Keratinocyte (primary cell): ENCODE measurements at regions not wholly inside any gene's neighbourhood (a gene's known extent, or its start where the extent isn't known, plus 50 kb on each side); places are given as distances from the start of the nearest gene placed in this dataset.

Source experiments
- DNase-seq: peaks from one replicate; pipeline ENCODE4 v3.0.0-alpha.2; 2011; ENCODE audit warnings: low read depth, missing footprints, low spot score
- FAIRE-seq: peaks from 2 replicates; lab custom pipeline; 2011; peaks lifted over from hg19 to GRCh38; lab: Jason Lieb, UNC
- H2AFZ ChIP-seq: 2 replicates; pipeline ENCODE4 v1.6.0; 2012; ENCODE audit warnings: low read length, control low read depth, inconsistent platforms; ENCODE audit not compliant: control insufficient read depth
- H3K27ac ChIP-seq: 2 replicates; pipeline ENCODE4 v1.5.1; 2011; ENCODE audit warnings: low read length; ENCODE audit not compliant: control insufficient read depth, insufficient read depth
- H3K27me3 ChIP-seq: 3 replicates; pipeline ENCODE4 v1.6.0; 2011; ENCODE audit warnings: low read length; ENCODE audit not compliant: control insufficient read depth, insufficient read depth; ENCODE audit errors: extremely low read depth
- H3K36me3 ChIP-seq, 2 experiments: 2 replicates in 1 of 2; 3 replicates in 1 of 2; pipeline ENCODE4 v1.5.1; 2011; ENCODE audit warnings: low read length in 2 of 2, mild to moderate bottlenecking in 1 of 2; ENCODE audit not compliant: control insufficient read depth in 2 of 2, insufficient read depth in 2 of 2; ENCODE audit errors: extremely low read depth in 1 of 2
- H3K4me1 ChIP-seq: 3 replicates; pipeline ENCODE4 v1.5.1; 2011; ENCODE audit warnings: low read length; ENCODE audit not compliant: control insufficient read depth, insufficient read depth; ENCODE audit errors: extremely low read depth
- H3K4me2 ChIP-seq: 3 replicates; pipeline ENCODE4 v1.6.0; 2011; ENCODE audit warnings: low read depth, low read length; ENCODE audit not compliant: control insufficient read depth, insufficient read depth; ENCODE audit errors: extremely low read depth
- H3K4me3 ChIP-seq, 3 experiments: fragments of 200-600 bp in 1 of 3; sonication (generic) in 1 of 3; 2 replicates in 2 of 3; 3 replicates in 1 of 3; pipeline ENCODE4 v1.5.1; 2011 to 2016; ENCODE audit warnings: low read length in 3 of 3, mild to moderate bottlenecking in 3 of 3, control low read depth in 2 of 3, inconsistent platforms in 1 of 3, low read depth in 1 of 3, mixed read lengths in 1 of 3, mixed run types in 1 of 3, moderate library complexity in 1 of 3; ENCODE audit not compliant: control insufficient read depth in 2 of 3, insufficient read depth in 2 of 3; ENCODE audit errors: extremely low read depth in 1 of 3
- H3K79me2 ChIP-seq: 2 replicates; pipeline ENCODE4 v1.6.0; 2012; ENCODE audit warnings: low read length; ENCODE audit not compliant: control insufficient read depth, insufficient read depth
- H3K9ac ChIP-seq: 3 replicates; pipeline ENCODE4 v1.6.0; 2011; ENCODE audit warnings: low read length; ENCODE audit not compliant: control insufficient read depth, insufficient read depth; ENCODE audit errors: extremely low read depth
- H3K9me1 ChIP-seq: 3 replicates; pipeline ENCODE4 v1.6.0; 2011; ENCODE audit warnings: low read length; ENCODE audit not compliant: control insufficient read depth, insufficient read depth; ENCODE audit errors: extremely low read depth
- H3K9me3 ChIP-seq: 2 replicates; pipeline ENCODE4 v1.5.1; 2012; ENCODE audit warnings: low read depth, low read length; ENCODE audit not compliant: control insufficient read depth
- H4K20me1 ChIP-seq: 3 replicates; pipeline ENCODE4 v1.6.0; 2011; ENCODE audit warnings: low read length; ENCODE audit not compliant: control insufficient read depth, insufficient read depth; ENCODE audit errors: extremely low read depth
- EZH2 ChIP-seq: IDR thresholded peaks from one replicate; pipeline ENCODE4 v1.6.1; 2012; ENCODE audit warnings: inconsistent platforms, mild to moderate bottlenecking, low read length, moderate library complexity
- dilution Hi-C: fragments of 300-500 bp; cut with MboI; formaldehyde crosslinking; loops from one replicate; pipeline ENCODE4 v1.7.0; 2020; ENCODE audit warnings: low sequenced_read_pairs; ENCODE audit not compliant: extremely low pct_ligation_motif_present
- TF ChIP-seq, protein P1 (sequence below), 3 experiments: IDR thresholded peaks in 1 of 3; conservative IDR thresholded peaks in 1 of 3; optimal IDR thresholded peaks in 1 of 3; 2 replicates in 2 of 3; 3 replicates in 1 of 3; pipeline versions ENCODE3 to v1.5.1; 2011; ENCODE audit warnings: low read length in 3 of 3, mild to moderate bottlenecking in 3 of 3, moderate library complexity in 2 of 3, control low read depth in 1 of 3, inconsistent platforms in 1 of 3; ENCODE audit not compliant: insufficient read depth in 2 of 3; ENCODE audit errors: extremely low read depth in 1 of 3

DNA sequence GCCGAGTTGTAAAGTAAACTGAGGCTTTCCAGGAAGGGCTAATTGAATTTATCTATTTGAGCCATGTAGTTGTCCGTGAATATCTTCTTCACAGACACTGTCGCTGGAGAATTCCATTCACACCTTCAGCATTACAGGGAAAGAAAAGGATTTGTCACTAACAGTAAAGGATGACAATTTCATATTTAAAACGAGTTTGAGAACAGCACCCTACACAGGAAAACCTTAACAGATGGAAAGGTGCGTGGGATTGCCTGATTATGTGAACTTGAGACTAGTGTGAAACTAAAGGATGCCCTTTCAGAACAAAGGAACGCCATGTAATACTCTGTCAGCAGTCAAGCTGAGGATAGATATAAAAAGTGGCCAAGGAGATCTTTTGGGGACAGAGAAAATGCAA lies 492.5 kb upstream of the ADGRL2 start:
- no peaks in the 10 kb centered on the region for H3K79me2 ChIP-seq
- peaks cover 6% of the 10 kb centered on the region for H3K4me1 ChIP-seq
- H3K27ac ChIP-seq, result no peak overlapping the region
- no peak for FAIRE-seq
- TF ChIP-seq EZH2, result no peak
- TF ChIP-seq, protein P1, sequence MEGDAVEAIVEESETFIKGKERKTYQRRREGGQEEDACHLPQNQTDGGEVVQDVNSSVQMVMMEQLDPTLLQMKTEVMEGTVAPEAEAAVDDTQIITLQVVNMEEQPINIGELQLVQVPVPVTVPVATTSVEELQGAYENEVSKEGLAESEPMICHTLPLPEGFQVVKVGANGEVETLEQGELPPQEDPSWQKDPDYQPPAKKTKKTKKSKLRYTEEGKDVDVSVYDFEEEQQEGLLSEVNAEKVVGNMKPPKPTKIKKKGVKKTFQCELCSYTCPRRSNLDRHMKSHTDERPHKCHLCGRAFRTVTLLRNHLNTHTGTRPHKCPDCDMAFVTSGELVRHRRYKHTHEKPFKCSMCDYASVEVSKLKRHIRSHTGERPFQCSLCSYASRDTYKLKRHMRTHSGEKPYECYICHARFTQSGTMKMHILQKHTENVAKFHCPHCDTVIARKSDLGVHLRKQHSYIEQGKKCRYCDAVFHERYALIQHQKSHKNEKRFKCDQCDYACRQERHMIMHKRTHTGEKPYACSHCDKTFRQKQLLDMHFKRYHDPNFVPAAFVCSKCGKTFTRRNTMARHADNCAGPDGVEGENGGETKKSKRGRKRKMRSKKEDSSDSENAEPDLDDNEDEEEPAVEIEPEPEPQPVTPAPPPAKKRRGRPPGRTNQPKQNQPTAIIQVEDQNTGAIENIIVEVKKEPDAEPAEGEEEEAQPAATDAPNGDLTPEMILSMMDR (optimal IDR thresholded peaks at IDR 0.05 in 1 of 3, IDR thresholded peaks at IDR 0.05 in 1 of 3, conservative IDR thresholded peaks at IDR 0.05 in 1 of 3; ENCODE audit: extremely low read depth in 1 of 3, insufficient read depth in 2 of 3, low read length in 3 of 3), result no peak
- peaks cover 6% of the 10 kb centered on the region for H3K27me3 ChIP-seq
- no peak overlapping the region for H3K9ac ChIP-seq
- H3K9me3 ChIP-seq, result no peaks in the 10 kb centered on the region
- H3K36me3 ChIP-seq, result no peaks in the 10 kb centered on the region
- dilution Hi-C loops, result no loop called here
- no peak for DNase-seq
- no peaks in the 10 kb centered on the region for H3K9me1 ChIP-seq
- no peak overlapping the region for H2AFZ ChIP-seq
- H3K4me3 ChIP-seq, result no peak overlapping the region
- H3K4me2 ChIP-seq, result no peak overlapping the region
- no peaks in the 10 kb centered on the region for H4K20me1 ChIP-seq

DNA sequence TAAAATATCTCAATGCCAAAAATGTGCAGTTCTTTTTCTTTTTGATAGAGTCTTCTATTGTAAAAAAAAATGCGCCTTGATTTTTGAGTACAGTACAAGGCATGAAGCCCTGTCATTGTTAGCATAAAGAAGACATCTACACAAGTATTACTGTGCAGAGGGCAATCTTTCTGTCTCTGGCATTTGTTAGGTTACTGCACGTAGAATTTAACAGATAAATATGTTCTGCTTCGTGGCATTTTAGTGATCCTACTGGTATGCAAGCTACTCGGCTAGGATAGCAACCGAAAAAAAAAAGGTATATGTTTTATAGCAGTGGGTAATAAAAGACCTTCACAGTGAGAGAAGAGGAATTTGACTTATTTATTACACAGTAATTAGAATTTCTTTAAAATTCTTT lies 492.9 kb upstream of the ADGRL2 start:
- no peak overlapping the region for H3K9ac ChIP-seq
- no peak overlapping the region for H2AFZ ChIP-seq
- DNase-seq (no peak), FAIRE-seq (no peak)
- peaks cover 6% of the 10 kb centered on the region for H3K27me3 ChIP-seq
- no peaks in the 10 kb centered on the region for H3K79me2 ChIP-seq
- H4K20me1 ChIP-seq, result no peaks in the 10 kb centered on the region
- H3K4me3 ChIP-seq, result no peak overlapping the region
- H3K9me1 ChIP-seq, result no peaks in the 10 kb centered on the region
- H3K4me1 ChIP-seq, result peaks cover 6% of the 10 kb centered on the region
- no peaks in the 10 kb centered on the region for H3K9me3 ChIP-seq
- no peaks in the 10 kb centered on the region for H3K36me3 ChIP-seq
- no peak overlapping the region for H3K4me2 ChIP-seq
- no peak overlapping the region for H3K27ac ChIP-seq
- TF ChIP-seq EZH2, result no peak
- TF ChIP-seq, protein P1 (optimal IDR thresholded peaks at IDR 0.05 in 1 of 3, IDR thresholded peaks at IDR 0.05 in 1 of 3, conservative IDR thresholded peaks at IDR 0.05 in 1 of 3; ENCODE audit: extremely low read depth in 1 of 3, insufficient read depth in 2 of 3, low read length in 3 of 3), result no peak
- dilution Hi-C loops, result no loop called here
